Adrenal gland (tissue), 5 donors: ENCODE measurements at regions not wholly inside any gene's neighbourhood (a gene's known extent, or its start where the extent isn't known, plus 50 kb on each side); places are given as distances from the start of the nearest gene placed in this dataset.

ENCODE experiments used
- POLR2A ChIP-seq, 2 donors: fragments of 450-650 bp; IDR thresholded peaks; one replicate each; pipeline ENCODE4 v1.6.1; 2017; ENCODE audit warnings: antibody characterized with exemption in 2 of 2, mild to moderate bottlenecking in 2 of 2, moderate library complexity in 1 of 2
- TF ChIP-seq, protein P1 (sequence below), 6 experiments: fragments of 450-650 bp in 4 of 6; fragments of 200-600 bp in 2 of 6; sonication (generic) in 1 of 6; IDR thresholded peaks; 1 replicate in 5 of 6; 2 replicates in 1 of 6; pipeline versions ENCODE4 v1.5.1 to v1.8.0; 2016 to 2021; ENCODE audit warnings: antibody characterized with exemption in 6 of 6, mild to moderate bottlenecking in 2 of 6, moderate library complexity in 1 of 6
- donor health status: DM: no; HTN: no; CAD: no.

DNA sequence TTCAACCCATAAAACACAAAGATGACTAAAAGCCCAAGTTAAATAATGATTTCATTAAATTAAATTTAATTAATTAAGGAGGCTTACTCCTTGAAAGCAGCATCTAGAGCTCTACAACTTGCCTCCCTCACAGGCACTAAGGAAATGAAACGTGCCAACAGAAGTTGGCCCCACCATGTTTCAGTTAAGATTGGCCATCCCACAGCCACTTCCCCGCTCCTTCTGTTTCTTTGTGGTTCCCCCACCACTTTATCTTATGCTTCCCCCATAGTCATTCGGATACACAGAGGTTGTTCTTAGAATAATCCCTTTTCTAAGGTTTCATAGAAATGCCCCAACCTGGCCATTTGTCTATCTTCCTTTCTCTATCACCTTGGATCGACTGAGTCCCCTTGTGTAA lies 101.6 kb upstream of the RIOK3 start:
- TF ChIP-seq, protein P1, sequence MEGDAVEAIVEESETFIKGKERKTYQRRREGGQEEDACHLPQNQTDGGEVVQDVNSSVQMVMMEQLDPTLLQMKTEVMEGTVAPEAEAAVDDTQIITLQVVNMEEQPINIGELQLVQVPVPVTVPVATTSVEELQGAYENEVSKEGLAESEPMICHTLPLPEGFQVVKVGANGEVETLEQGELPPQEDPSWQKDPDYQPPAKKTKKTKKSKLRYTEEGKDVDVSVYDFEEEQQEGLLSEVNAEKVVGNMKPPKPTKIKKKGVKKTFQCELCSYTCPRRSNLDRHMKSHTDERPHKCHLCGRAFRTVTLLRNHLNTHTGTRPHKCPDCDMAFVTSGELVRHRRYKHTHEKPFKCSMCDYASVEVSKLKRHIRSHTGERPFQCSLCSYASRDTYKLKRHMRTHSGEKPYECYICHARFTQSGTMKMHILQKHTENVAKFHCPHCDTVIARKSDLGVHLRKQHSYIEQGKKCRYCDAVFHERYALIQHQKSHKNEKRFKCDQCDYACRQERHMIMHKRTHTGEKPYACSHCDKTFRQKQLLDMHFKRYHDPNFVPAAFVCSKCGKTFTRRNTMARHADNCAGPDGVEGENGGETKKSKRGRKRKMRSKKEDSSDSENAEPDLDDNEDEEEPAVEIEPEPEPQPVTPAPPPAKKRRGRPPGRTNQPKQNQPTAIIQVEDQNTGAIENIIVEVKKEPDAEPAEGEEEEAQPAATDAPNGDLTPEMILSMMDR (IDR thresholded peaks at IDR 0.05), result no peak
- no peak for TF ChIP-seq POLR2A (IDR thresholded peaks at IDR 0.05)
